ENCODE measurements at regions not wholly inside any gene's neighbourhood (a gene's known extent, or its start where the extent isn't known, plus 50 kb on each side); places are given as distances from the start of the nearest gene placed in this dataset.

DNA sequence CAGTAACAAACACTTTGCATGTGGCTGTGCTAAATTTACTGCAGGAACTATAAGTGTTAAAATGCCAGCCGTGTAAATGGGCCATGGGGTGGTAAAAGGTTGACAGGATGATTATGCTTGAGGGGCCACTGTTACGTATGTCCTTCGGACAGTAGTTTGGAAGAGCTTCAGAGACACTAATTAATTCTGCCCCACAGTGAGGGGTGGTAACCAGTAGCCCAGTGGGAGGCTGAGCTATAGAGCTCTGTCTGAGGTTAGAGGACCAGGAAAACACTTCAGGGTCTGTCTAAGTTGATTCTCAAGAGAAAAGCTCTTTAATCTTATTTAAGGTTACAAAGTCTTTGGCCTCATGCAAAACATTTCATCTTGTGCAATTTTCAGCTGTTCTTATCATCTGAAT is 176.6 kb downstream of the DMRTA1 start:
- 12 to 35% methylated on average over 3 of the region's 3 CpGs for WGBS, 2 donors
- intact Hi-C loops (cut with DNase I; ENCODE audit: low total_unique reads), result no loop called here
- H3K4me3 ChIP-seq (ENCODE audit: low read depth, poor library complexity, severe bottlenecking), result no peak overlapping the region
- TF ChIP-seq, protein P1, sequence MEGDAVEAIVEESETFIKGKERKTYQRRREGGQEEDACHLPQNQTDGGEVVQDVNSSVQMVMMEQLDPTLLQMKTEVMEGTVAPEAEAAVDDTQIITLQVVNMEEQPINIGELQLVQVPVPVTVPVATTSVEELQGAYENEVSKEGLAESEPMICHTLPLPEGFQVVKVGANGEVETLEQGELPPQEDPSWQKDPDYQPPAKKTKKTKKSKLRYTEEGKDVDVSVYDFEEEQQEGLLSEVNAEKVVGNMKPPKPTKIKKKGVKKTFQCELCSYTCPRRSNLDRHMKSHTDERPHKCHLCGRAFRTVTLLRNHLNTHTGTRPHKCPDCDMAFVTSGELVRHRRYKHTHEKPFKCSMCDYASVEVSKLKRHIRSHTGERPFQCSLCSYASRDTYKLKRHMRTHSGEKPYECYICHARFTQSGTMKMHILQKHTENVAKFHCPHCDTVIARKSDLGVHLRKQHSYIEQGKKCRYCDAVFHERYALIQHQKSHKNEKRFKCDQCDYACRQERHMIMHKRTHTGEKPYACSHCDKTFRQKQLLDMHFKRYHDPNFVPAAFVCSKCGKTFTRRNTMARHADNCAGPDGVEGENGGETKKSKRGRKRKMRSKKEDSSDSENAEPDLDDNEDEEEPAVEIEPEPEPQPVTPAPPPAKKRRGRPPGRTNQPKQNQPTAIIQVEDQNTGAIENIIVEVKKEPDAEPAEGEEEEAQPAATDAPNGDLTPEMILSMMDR (IDR thresholded peaks at IDR 0.05), result no peak
- TF ChIP-seq POLR2A (IDR thresholded peaks at IDR 0.05), result no peak
- no peak for DNase-seq (ENCODE audit: low spot score in 2 of 2)

DNA sequence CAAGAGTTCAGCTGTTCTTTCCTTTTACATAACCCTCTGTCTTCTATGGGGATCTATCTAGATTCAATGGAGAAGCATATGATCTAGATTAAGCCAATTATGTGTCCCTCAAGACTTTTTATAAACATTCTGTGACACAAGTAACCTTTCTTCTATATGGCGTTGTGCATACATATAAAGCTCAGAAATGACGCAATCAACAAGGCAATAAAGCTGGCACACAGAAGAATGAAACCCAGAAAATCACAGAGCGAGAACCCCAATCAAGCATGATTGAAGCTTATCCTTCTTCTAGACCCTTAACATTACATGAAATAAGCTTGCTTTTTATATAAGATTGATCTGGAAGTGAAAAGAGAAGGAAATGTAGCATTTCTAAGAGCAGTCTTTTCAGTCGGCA is 178.9 kb downstream of the DMRTA1 start:
- no peak for DNase-seq (ENCODE audit: low spot score in 2 of 2)
- H3K4me3 ChIP-seq (ENCODE audit: low read depth, poor library complexity, severe bottlenecking), result no peak overlapping the region
- TF ChIP-seq POLR2A (IDR thresholded peaks at IDR 0.05), result no peak
- TF ChIP-seq, protein P1 (IDR thresholded peaks at IDR 0.05), result no peak
- WGBS, 2 donors, result 80 to 90% methylated on average over 4 of the region's 4 CpGs
- intact Hi-C loops (cut with DNase I; ENCODE audit: low total_unique reads), result no loop called here

DNA sequence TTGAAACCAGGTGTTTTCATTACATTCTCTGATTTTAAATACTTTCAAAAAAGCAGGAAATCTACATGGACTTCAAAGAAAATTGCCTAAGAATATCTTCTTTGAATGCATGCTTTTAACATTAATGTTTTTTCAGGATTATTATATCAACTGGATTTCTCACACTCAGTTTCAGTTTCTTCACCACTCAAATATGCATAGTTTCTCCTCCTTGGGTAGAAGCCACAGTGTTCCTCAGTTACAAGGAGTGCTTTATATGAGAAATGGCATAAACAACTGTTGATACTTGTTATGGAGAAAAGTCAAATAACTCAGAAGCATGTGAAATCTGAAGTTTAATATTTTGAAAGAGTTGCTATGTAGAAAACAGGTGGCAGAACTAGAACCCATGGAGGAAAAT is 196.9 kb downstream of the DMRTA1 start:
- no peak overlapping the region for H3K4me3 ChIP-seq (ENCODE audit: low read depth, poor library complexity, severe bottlenecking)
- intact Hi-C loops (cut with DNase I; ENCODE audit: low total_unique reads), result no loop called here
- no peak for TF ChIP-seq POLR2A (IDR thresholded peaks at IDR 0.05)
- TF ChIP-seq, protein P1 (IDR thresholded peaks at IDR 0.05), result no peak
- no peak for DNase-seq (ENCODE audit: low spot score in 2 of 2)

DNA sequence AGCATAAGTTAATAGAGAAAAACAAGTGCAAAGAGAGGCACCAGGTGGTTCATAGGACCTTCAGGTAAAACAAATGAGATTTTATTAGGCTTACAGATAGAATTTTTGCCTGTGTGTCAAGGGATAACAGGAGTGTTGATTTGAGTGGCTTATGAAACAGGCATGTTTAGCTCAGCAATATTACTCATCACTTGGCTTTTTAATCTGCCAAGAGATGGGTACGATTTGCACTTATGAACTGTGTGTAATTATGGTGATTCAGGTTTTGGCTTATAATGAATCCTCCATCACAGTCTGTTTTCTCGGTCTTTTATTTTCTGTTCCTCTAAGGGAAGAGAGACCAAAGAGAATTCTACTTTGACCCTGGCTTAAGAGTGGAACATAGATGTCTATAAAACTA is 199.3 kb downstream of the DMRTA1 start:
- no peak overlapping the region for H3K4me3 ChIP-seq (ENCODE audit: low read depth, poor library complexity, severe bottlenecking)
- 45 to 64% methylated on average over 2 of the region's 2 CpGs for WGBS, 2 donors
- intact Hi-C loops (cut with DNase I; ENCODE audit: low total_unique reads), result no loop called here
- DNase-seq (ENCODE audit: low spot score in 2 of 2), result no peak
- TF ChIP-seq POLR2A (IDR thresholded peaks at IDR 0.05), result no peak

DNA sequence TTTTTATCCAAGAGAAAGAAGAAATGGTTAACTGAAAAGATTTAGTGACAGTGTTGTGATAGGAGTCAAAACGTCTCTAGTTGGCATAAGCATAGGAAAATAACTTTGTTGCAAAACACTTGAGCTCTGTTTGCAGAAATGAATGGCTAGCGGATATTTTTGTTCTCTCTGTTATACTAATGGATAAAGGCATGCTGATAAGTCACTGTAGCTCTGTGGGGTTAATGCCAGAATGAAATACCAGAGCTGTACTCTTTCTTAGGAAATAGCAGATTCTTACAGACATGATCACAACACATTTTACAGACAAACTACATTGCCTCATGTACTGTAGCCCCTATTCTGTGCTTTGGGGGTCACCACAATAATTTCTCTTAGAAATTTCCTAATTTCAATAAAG is 202.8 kb downstream of the DMRTA1 start:
- TF ChIP-seq, protein P1 (IDR thresholded peaks at IDR 0.05), result no peak
- no peak for TF ChIP-seq POLR2A (IDR thresholded peaks at IDR 0.05)

DNA sequence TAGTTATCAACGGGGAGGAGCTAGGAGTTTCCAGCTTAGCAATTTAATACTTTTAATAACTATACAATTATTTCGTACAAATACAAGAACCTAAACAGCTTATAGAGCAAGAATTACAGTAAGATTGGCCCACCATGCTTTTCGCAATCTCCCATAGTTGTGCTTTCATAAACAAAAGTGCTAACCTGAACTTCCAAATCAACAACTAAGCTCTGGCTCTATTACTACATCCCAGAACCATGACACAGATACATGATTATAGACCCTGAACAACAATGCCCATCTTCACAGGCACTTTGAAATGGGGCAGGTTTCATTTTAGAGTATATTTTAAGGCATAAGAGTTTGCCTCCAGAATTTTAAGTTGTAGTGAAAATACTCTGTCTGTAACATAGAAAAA is 203.5 kb downstream of the DMRTA1 start:
- H3K4me3 ChIP-seq (ENCODE audit: low read depth, poor library complexity, severe bottlenecking), result no peak overlapping the region
- 83 to 90% methylated on average over 3 of the region's 3 CpGs for WGBS, 2 donors
- no peak for DNase-seq (ENCODE audit: low spot score in 2 of 2)
- intact Hi-C loops (cut with DNase I; ENCODE audit: low total_unique reads), result no loop called here
- TF ChIP-seq, protein P1 (IDR thresholded peaks at IDR 0.05), result no peak
- no peak for TF ChIP-seq POLR2A (IDR thresholded peaks at IDR 0.05)

More for the DNA sequence above, 202.8 kb downstream of the DMRTA1 start:
- intact Hi-C loops (cut with DNase I; ENCODE audit: low total_unique reads), result no loop called here
- H3K4me3 ChIP-seq (ENCODE audit: low read depth, poor library complexity, severe bottlenecking), result no peak overlapping the region
- WGBS, 2 donors, result 47% methylated on average over 2 of the region's 2 CpGs
- DNase-seq (ENCODE audit: low spot score in 2 of 2), result no peak

Measured in lower leg skin (tissue), 4 donors.